IMR-90 (cell line): ENCODE measurements at regions not wholly inside any gene's neighbourhood (a gene's known extent, or its start where the extent isn't known, plus 50 kb on each side); places are given as distances from the start of the nearest gene placed in this dataset.

ENCODE experiments used
- ATAC-seq: fragments of 200-7000 bp; cut with Tn5 transposase; 2 replicates; pipeline ENCODE4 v1.9.1; 2020; ENCODE audit warnings: low read depth, mild to moderate bottlenecking, moderate library complexity
- BruUV-seq: library from RNA; stranded (reverse); fragments of 400-500 nt; replicated peaks from 2 replicates; lab custom pipeline; 2021; lab: Mats Ljungman, UMichigan
- CTCF ChIA-PET: fragments of 300-600 bp; formaldehyde crosslinking; extraction: SDS; loops from one replicate; lab custom pipeline; 2021; ENCODE audit warnings: antibody characterized with exemption; lab: Yijun Ruan, JAX
- POLR2A ChIA-PET: fragments of 300-600 bp; sonication (Branson Sonifier 250); formaldehyde crosslinking; loops from one replicate; lab custom pipeline; 2022; ENCODE audit warnings: antibody characterized with exemption; ENCODE audit not compliant: unreplicated experiment; lab: Charles Lee
- DNase-seq: peaks from one replicate; pipeline ENCODE4 v3.0.0; 2013
- H2AFZ ChIP-seq: replicated peaks from 2 replicates; pipeline ENCODE3; 2013; ENCODE audit warnings: low read length, mild to moderate bottlenecking; ENCODE audit not compliant: poor library complexity
- H2AK5ac ChIP-seq: 2 replicates; pipeline ENCODE4 v1.6.1; 2013; ENCODE audit warnings: low read depth, low read length, inconsistent platforms
- H2AK9ac ChIP-seq: replicated peaks from 2 replicates; pipeline ENCODE3; 2013; ENCODE audit warnings: mild to moderate bottlenecking, low read depth, low read length, moderate library complexity; ENCODE audit not compliant: poor library complexity
- H2BK120ac ChIP-seq: 2 replicates; pipeline ENCODE4 v1.6.1; 2013; ENCODE audit warnings: low read depth, low read length, inconsistent platforms
- H2BK15ac ChIP-seq: 3 replicates; pipeline ENCODE4 v1.6.1; 2013; ENCODE audit warnings: low read depth, low read length, inconsistent platforms
- H2BK20ac ChIP-seq: 2 replicates; pipeline ENCODE4 v1.6.1; 2013; ENCODE audit warnings: low read depth, mild to moderate bottlenecking, inconsistent platforms, low read length, moderate library complexity
- H2BK5ac ChIP-seq: 2 replicates; pipeline ENCODE4 v1.6.1; 2013; ENCODE audit warnings: mild to moderate bottlenecking, low read depth, low read length, inconsistent platforms; ENCODE audit not compliant: poor library complexity, severe bottlenecking
- H3K14ac ChIP-seq: replicated peaks from 2 replicates; pipeline ENCODE4 v1.6.1; 2013; ENCODE audit warnings: low read depth, low read length, inconsistent platforms
- H3K18ac ChIP-seq: 2 replicates; pipeline ENCODE4 v1.6.1; 2013; ENCODE audit warnings: low read depth, low read length, control low read depth
- H3K23ac ChIP-seq: 2 replicates; pipeline ENCODE4 v1.6.1; 2013; ENCODE audit warnings: low read depth, low read length, inconsistent platforms
- H3K27ac ChIP-seq: 2 replicates; pipeline ENCODE4 v1.5.1; 2013; ENCODE audit warnings: mild to moderate bottlenecking, control low read depth, low read length; ENCODE audit not compliant: insufficient read depth
- H3K27me3 ChIP-seq: 2 replicates; pipeline ENCODE4 v1.6.1; 2013; ENCODE audit warnings: low read length; ENCODE audit not compliant: control insufficient read depth, insufficient read depth
- H3K36me3 ChIP-seq: 2 replicates; pipeline ENCODE4 v1.6.1; 2013; ENCODE audit warnings: low read length, mixed read lengths; ENCODE audit not compliant: control insufficient read depth, insufficient read depth
- H3K4ac ChIP-seq: 2 replicates; pipeline ENCODE4 v1.6.1; 2013; ENCODE audit warnings: low read depth, low read length, inconsistent platforms
- H3K4me1 ChIP-seq: 2 replicates; pipeline ENCODE4 v1.6.1; 2013; ENCODE audit warnings: low read length, mixed read lengths; ENCODE audit not compliant: control insufficient read depth, insufficient read depth
- H3K4me2 ChIP-seq: 2 replicates; pipeline ENCODE4 v1.6.1; 2013; ENCODE audit warnings: low read depth, mild to moderate bottlenecking, control low read depth, low read length, moderate library complexity
- H3K4me3 ChIP-seq: 2 replicates; pipeline ENCODE4 v1.5.1; 2013; ENCODE audit warnings: low read depth, mild to moderate bottlenecking, control low read depth, low read length, moderate library complexity; ENCODE audit not compliant: insufficient read depth
- H3K56ac ChIP-seq: 2 replicates; pipeline ENCODE4 v1.6.1; 2013; ENCODE audit warnings: low read length, inconsistent platforms; ENCODE audit not compliant: insufficient read depth; ENCODE audit errors: extremely low read depth
- H3K79me1 ChIP-seq, 2 experiments: 2 replicates each; pipeline ENCODE4 v1.6.1; 2013; ENCODE audit warnings: low read length in 2 of 2, inconsistent platforms in 1 of 2, low read depth in 1 of 2
- H3K9ac ChIP-seq: 2 replicates; pipeline ENCODE4 v1.6.1; 2013; ENCODE audit warnings: low read depth, low read length, control low read depth
- H3K9me1 ChIP-seq: 2 replicates; pipeline ENCODE4 v1.6.1; 2013; ENCODE audit warnings: low read length, inconsistent platforms; ENCODE audit not compliant: insufficient read depth
- H3K9me3 ChIP-seq: 2 replicates; pipeline ENCODE4 v1.6.1; 2013; ENCODE audit warnings: low read length; ENCODE audit not compliant: control insufficient read depth, insufficient read depth
- H4K20me1 ChIP-seq: 2 replicates; pipeline ENCODE4 v1.6.1; 2013; ENCODE audit warnings: low read length, inconsistent platforms; ENCODE audit not compliant: insufficient read depth
- H4K5ac ChIP-seq: 2 replicates; pipeline ENCODE4 v1.6.1; 2013; ENCODE audit warnings: mild to moderate bottlenecking, low read depth, low read length, control low read depth
- H4K8ac ChIP-seq, 2 experiments: 2 replicates each; pipeline ENCODE4 v1.6.1; 2013; ENCODE audit warnings: low read depth in 2 of 2, low read length in 2 of 2, control low read depth in 1 of 2, inconsistent platforms in 1 of 2
- H4K91ac ChIP-seq: 2 replicates; pipeline ENCODE4 v1.6.1; 2013; ENCODE audit warnings: low read depth, low read length, inconsistent platforms; ENCODE audit not compliant: insufficient read depth
- BHLHE40 ChIP-seq: fragments of 150-350 bp; IDR thresholded peaks from 2 replicates; pipeline ENCODE4 v1.6.1; 2016; ENCODE audit warnings: mild to moderate bottlenecking, low read depth, low read length
- CEBPB ChIP-seq: IDR thresholded peaks from 2 replicates; pipeline ENCODE4 v1.6.1; 2012; ENCODE audit warnings: low read depth, low read length, improper control_type of control experiment
- CHD1 ChIP-seq: IDR thresholded peaks from 2 replicates; pipeline ENCODE4 v1.6.1; 2012; ENCODE audit warnings: low read depth, low read length, improper control_type of control experiment
- MAZ ChIP-seq: IDR thresholded peaks from 2 replicates; pipeline ENCODE4 v1.6.1; 2012; ENCODE audit warnings: low read depth, mild to moderate bottlenecking, low read length, improper control_type of control experiment, moderate library complexity, borderline replicate concordance
- MXI1 ChIP-seq: IDR thresholded peaks from 2 replicates; pipeline ENCODE4 v1.6.1; 2012; ENCODE audit warnings: low read depth, mild to moderate bottlenecking, low read length, moderate library complexity, borderline replicate concordance
- NFE2L2 ChIP-seq: fragments of 150-350 bp; IDR thresholded peaks from 2 replicates; pipeline ENCODE4 v1.6.1; 2016; ENCODE audit warnings: low read depth, mild to moderate bottlenecking, low read length
- RAD21 ChIP-seq: IDR thresholded peaks from 2 replicates; pipeline ENCODE4 v1.6.1; 2012; ENCODE audit warnings: low read length, improper control_type of control experiment
- RFX5 ChIP-seq: IDR thresholded peaks from 2 replicates; pipeline ENCODE4 v1.8.0; 2012; ENCODE audit warnings: low read depth, mild to moderate bottlenecking, low read length, moderate library complexity
- SMC3 ChIP-seq: fragments of 150-350 bp; IDR thresholded peaks from 2 replicates; pipeline ENCODE4 v1.6.1; 2016; ENCODE audit warnings: low read depth, mild to moderate bottlenecking, antibody characterized with exemption, low read length, moderate library complexity
- USF2 ChIP-seq: fragments of 150-350 bp; IDR thresholded peaks from 2 replicates; pipeline ENCODE4 v1.6.1; 2017; ENCODE audit warnings: mild to moderate bottlenecking, antibody characterized with exemption, low read length, low read depth
- WGBS, 2 experiments: methylation state at CpG; one replicate each; pipeline versions ENCODE4 v1.1.5 to v1.1.7; 2013; ENCODE audit warnings: missing lambda C conversion rate in 2 of 2; ENCODE audit not compliant: insufficient read length in 1 of 2; ENCODE audit errors: extremely low coverage in 2 of 2; 5-methylcytosine and 5-hydroxymethylcytosine counted together
- dilution Hi-C: fragments of 300-500 bp; cut with HindIII; formaldehyde crosslinking; loops from one replicate; pipeline ENCODE4 v1.14.3; 2018; ENCODE audit warnings: low sequenced_read_pairs; ENCODE audit not compliant: unreplicated experiment
- in situ Hi-C: fragments of 300-500 bp; cut with MboI; formaldehyde crosslinking; loops from 3 replicates; pipeline ENCODE4 v1.14.3; 2019; ENCODE audit warnings: low sequenced_read_pairs, inconsistent platforms, mixed read lengths
- intact Hi-C: fragments of 100-400 bp; cut with micrococcal nuclease; formaldehyde crosslinking; loops from 2 replicates; pipeline ENCODE4 v1.10.0; 2022
- TF ChIP-seq, protein P1 (sequence below): fragments of 150-350 bp; IDR thresholded peaks from 2 replicates; pipeline ENCODE4 v1.6.1; 2016; ENCODE audit warnings: low read depth, mild to moderate bottlenecking, low read length, moderate library complexity, borderline replicate concordance

DNA sequence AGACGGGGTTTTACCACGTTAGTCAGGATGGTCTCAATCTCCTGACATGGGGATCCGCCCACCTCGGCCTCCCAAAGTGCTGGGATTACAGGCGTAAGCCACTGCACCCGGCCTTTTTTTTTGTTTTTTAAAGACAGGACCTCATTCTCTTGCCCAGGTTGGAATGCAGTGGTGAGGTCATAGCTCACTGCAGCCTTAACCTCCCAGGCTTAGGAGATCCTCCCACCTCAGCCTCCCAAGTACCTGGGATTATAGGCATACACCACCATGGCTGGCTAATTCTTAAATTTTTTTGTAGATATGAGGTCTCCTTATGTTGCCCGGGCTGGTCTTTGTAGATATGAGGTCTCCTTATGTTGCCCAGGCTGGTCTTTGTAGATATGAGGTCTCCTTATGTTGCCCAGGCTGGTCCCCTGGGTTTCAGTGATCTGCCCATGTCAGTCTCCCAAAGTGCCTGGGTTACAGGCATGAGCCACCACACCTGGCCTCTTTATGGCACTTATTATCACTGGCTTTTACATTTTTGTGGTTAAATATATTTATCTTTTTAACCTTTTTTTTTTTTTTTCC, 82.3 kb upstream of the RNU6-1 start:
- intact Hi-C loops: no loop called here
- no peak overlapping the region for H2BK120ac ChIP-seq
- ChIA-PET POLR2A (no interaction called here), CTCF (interaction anchor here (0.7 kb wide), 1 partner anchor 209 kb away, joined by 5 read pairs; no protein-coding TSS in a partner anchor)
- H3K9me3 ChIP-seq: peaks cover 3% of the 10 kb centered on the region
- no peaks in the 10 kb centered on the region for H3K27me3 ChIP-seq
- no peak overlapping the region for H4K8ac ChIP-seq
- H3K4me2 ChIP-seq: no peak overlapping the region
- no peaks in the 10 kb centered on the region for H3K36me3 ChIP-seq
- H2AFZ ChIP-seq: no peak overlapping the region
- H3K9me1 ChIP-seq: no peaks in the 10 kb centered on the region
- in situ Hi-C loops: no loop called here
- no peak overlapping the region for H3K56ac ChIP-seq
- no peak overlapping the region for H3K14ac ChIP-seq
- H3K18ac ChIP-seq: no peak overlapping the region
- no CpG with 5 or more reads among the region's 7 CpGs for WGBS, 2 experiments
- H3K4me3 ChIP-seq: no peak overlapping the region
- no peaks in the 10 kb centered on the region for H4K20me1 ChIP-seq
- BruUV-seq: no TSS peak
- no peak overlapping the region for H2AK9ac ChIP-seq
- no peak overlapping the region for H4K5ac ChIP-seq
- TF ChIP-seq CHD1 (no peak), MXI1 (no peak), CEBPB (no peak), MAZ (no peak), USF2 (no peak), BHLHE40 (no peak), RAD21 (no peak), SMC3 (no peak), RFX5 (no peak), NFE2L2 (no peak)
- TF ChIP-seq, protein P1, sequence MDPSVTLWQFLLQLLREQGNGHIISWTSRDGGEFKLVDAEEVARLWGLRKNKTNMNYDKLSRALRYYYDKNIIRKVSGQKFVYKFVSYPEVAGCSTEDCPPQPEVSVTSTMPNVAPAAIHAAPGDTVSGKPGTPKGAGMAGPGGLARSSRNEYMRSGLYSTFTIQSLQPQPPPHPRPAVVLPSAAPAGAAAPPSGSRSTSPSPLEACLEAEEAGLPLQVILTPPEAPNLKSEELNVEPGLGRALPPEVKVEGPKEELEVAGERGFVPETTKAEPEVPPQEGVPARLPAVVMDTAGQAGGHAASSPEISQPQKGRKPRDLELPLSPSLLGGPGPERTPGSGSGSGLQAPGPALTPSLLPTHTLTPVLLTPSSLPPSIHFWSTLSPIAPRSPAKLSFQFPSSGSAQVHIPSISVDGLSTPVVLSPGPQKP: no peak
- no peaks in the 10 kb centered on the region for H3K79me1 ChIP-seq
- ATAC-seq: no peak
- H2BK5ac ChIP-seq: no peak overlapping the region
- peaks cover 10% of the 10 kb centered on the region; the same call in 1 of the 2 replicates for H3K4me1 ChIP-seq
- H4K91ac ChIP-seq: no peak overlapping the region
- H2BK15ac ChIP-seq: no peak overlapping the region
- no peak overlapping the region for H2AK5ac ChIP-seq
- no peak overlapping the region for H3K23ac ChIP-seq
- H3K27ac ChIP-seq: no peak overlapping the region
- dilution Hi-C loops: no loop called here
- no peak overlapping the region for H2BK20ac ChIP-seq
- H3K4ac ChIP-seq: no peak overlapping the region
- DNase-seq: no peak
- no peak overlapping the region for H3K9ac ChIP-seq
